Activated CD4-positive, alpha-beta T cell treated with anti-CD3 and anti-CD28 coated beads, Interleukin-2, amount 10 ng/mL, durations not matched to agents 24 days and 14 days (primary cell): ENCODE measurements at regions not wholly inside any gene's neighbourhood (a gene's known extent, or its start where the extent isn't known, plus 50 kb on each side); places are given as distances from the start of the nearest gene placed in this dataset.
"Not testable (repeated sequence)": the region's sequence is repeated elsewhere in the genome, so short reads cannot be mapped to it uniquely, and the experiment has no call there.

Experiments
- DNase-seq: peaks from one replicate; pipeline ENCODE4 v3.0.0; 2022
- H3K27ac Mint-ChIP-seq: one replicate; pipeline ENCODE4 v1.8.0; 2022; ENCODE audit warnings: mild to moderate bottlenecking, mixed read lengths
- H3K27me3 Mint-ChIP-seq: one replicate; pipeline ENCODE4 v1.8.0; 2022; ENCODE audit warnings: mixed read lengths
- H3K36me3 Mint-ChIP-seq: one replicate; pipeline ENCODE4 v1.8.0; 2022; ENCODE audit warnings: low read depth, mild to moderate bottlenecking, mixed read lengths
- H3K4me1 Mint-ChIP-seq: one replicate; pipeline ENCODE4 v1.8.0; 2021; ENCODE audit warnings: mixed read lengths
- H3K4me3 Mint-ChIP-seq: one replicate; pipeline ENCODE4 v1.8.0; 2022; ENCODE audit warnings: mild to moderate bottlenecking, moderate library complexity, mixed read lengths
- H3K9me3 Mint-ChIP-seq: one replicate; pipeline ENCODE4 v1.8.0; 2021; ENCODE audit warnings: mixed read lengths
- intact Hi-C: fragments of 100-400 bp; cut with micrococcal nuclease; formaldehyde crosslinking; loops from one replicate; pipeline ENCODE4 v1.15.1; 2023

DNA sequence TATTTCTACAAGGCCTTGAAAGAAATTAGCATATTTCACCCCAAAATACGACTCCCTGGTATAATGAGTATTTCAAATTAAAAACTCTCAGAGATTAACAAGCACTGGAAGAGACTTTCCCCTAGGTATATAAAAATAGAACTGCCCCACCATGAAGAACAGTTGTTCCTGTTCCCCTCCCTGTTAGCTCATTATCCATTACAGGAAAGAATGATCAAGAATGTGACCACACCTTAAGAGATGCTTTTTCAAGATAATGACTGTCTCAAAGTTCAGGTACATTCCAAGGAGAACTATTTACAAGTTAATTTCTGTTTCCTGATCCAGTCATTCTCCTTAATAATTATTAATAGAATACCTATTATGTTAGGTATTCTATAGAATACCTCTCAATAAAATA, 1220.6 kb upstream of the CDH2 start:
- Mint-ChIP-seq H3K4me1 (no peaks in the 10 kb centered on the region), H3K27ac (no peak overlapping the region), H3K36me3 (no peaks in the 10 kb centered on the region), H3K4me3 (no peak overlapping the region), H3K27me3 (no peaks in the 10 kb centered on the region), H3K9me3 (peaks cover 14% of the 10 kb centered on the region)
- no peak for DNase-seq
- intact Hi-C loops: no loop called here

DNA sequence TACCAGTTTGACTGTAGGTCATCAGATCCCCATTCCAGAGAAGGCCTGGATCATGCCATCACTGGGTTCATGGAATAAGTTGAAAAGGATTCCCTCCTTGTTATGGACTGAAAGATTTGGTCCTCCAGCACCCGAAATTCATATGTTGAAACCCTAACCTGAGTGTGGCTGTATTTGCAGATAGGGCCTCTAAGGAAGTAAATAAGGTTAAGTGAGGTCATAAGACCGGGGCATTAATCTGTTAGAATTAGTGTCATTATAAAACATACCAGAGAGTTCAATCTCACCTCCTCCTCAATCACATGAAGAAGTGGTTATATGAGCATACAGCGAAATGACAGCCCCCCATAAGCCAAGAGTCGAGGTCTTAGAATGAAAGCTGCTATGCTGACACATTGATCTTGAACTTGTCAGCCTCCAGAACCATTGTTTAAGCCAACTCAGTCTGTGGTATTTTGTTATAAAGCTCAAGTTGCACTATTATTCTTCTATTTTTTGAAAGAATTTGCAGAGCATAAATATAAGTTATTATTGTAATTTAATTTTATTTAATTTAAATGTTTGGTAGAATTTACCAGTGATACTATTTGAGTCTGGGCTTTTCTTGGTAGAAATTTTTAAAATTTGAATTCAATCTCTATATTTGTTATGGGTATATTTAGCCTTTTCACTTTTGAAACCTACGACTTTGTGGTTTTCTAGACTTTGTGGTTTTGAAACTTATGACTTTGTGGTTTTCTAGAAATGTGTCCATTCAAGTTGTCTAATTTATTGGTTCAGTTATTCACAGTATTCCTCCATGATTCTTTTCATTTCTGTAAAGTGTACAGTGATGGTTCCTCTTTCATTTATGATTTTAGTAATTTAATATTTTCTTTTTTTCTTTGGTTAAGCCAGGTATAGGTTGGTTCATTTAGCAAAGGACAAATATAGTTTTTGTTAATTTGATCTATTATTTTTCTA, 1206.7 kb upstream of the CDH2 start:
- no peak overlapping the region for H3K4me3 Mint-ChIP-seq
- H3K27ac Mint-ChIP-seq: no peak overlapping the region
- no peaks in the 10 kb centered on the region for H3K27me3 Mint-ChIP-seq
- DNase-seq: no peak
- H3K9me3 Mint-ChIP-seq: peaks cover 5% of the 10 kb centered on the region
- no peaks in the 10 kb centered on the region for H3K36me3 Mint-ChIP-seq
- intact Hi-C loops: no loop called here
- H3K4me1 Mint-ChIP-seq: no peaks in the 10 kb centered on the region

DNA sequence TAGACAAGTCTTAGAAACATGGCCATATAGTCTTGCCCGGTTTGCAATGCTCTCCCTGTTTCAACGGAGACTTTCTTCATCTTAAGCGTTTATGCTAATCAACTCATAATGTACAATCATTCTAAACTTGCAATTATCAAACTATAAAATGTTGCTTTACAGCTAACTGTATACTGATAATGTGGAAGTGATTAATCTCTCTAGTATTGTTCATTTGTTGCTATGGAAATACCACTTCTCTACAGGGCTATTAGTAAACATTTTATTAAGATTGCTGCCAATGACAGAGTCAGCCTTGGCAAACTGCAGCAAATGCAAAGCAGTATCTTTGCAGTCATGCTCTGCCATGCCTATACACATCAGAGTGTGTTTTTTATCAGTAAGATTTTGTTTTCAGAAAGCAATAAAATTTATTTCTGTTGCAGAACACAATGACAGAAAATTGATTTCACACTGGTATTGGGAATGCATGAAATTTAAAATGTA, 1201.8 kb upstream of the CDH2 start:
- Mint-ChIP-seq H3K9me3 (peaks cover 4% of the 10 kb centered on the region), H3K4me3 (no peak overlapping the region), H3K27ac (no peak overlapping the region), H3K27me3 (no peaks in the 10 kb centered on the region), H3K36me3 (no peaks in the 10 kb centered on the region), H3K4me1 (no peaks in the 10 kb centered on the region)
- no peak for DNase-seq
- intact Hi-C loops: no loop called here

DNA sequence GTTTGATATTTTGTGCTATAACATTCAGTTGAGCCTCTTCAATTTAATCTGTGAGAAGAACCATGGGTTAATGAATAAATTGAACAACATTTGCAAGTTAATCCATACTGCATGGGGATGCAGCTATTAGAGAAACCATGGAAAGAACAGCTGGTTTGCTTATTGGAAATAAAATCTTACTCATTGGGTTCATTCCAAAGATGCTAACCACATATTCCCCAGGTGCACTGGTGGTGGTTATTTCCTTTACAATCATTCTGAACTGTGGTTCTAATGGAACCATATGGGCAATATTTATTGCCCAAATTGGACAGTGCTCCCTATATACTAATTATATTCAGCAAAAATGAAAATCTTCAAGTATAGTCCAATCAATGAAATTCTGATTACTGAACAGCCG, 1200.4 kb upstream of the CDH2 start:
- intact Hi-C loops: no loop called here
- H3K4me3 Mint-ChIP-seq: no peak overlapping the region
- no peak overlapping the region for H3K27ac Mint-ChIP-seq
- H3K9me3 Mint-ChIP-seq: peaks cover 5% of the 10 kb centered on the region
- H3K36me3 Mint-ChIP-seq: no peaks in the 10 kb centered on the region
- H3K4me1 Mint-ChIP-seq: no peaks in the 10 kb centered on the region
- no peak for DNase-seq
- no peaks in the 10 kb centered on the region for H3K27me3 Mint-ChIP-seq

DNA sequence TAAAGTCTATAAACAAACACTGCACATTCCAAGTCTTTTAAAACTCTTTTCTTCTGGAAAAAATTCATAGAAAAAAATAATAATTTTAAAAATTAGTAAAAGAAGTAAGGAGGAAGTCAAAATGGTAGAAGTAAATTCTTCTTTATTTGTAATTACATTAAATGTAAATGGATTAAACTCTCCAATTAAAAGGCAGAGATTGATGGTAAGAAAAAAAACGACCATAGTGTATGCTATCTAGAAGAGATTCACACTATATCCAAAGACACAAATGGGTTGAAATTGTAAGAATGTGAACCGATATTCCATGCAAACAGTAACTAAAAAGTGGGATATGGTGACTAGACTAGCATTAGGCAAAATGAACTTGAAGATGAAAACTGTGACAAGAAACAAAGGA, 1196.1 kb upstream of the CDH2 start:
- Mint-ChIP-seq H3K27me3 (no peaks in the 10 kb centered on the region), H3K4me1 (no peaks in the 10 kb centered on the region), H3K4me3 (no peak overlapping the region), H3K27ac (no peak overlapping the region), H3K9me3 (peaks cover 5% of the 10 kb centered on the region), H3K36me3 (no peaks in the 10 kb centered on the region)
- no peak for DNase-seq
- intact Hi-C loops: no loop called here

DNA sequence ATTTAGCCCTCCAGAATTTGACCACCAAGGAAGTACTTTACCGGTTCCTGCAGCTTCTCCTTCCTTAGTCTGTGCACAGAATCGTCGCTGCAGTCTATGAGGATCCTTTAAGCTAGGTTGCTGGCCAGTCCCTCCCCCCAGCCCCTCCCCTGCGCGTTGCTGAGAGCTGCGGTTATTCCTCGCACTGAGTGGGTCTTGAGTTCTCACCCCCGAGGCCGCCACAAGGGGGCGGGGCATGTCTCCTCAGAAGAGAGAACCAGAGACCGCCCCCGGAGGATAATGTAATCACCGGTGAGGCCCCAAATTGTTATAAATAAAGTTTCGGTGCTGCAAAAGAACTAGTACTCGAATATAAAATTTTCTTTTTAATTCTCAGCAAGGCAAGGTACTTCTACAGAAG, 1184.9 kb upstream of the CDH2 start:
- Mint-ChIP-seq H3K4me1 (no peaks in the 10 kb centered on the region), H3K9me3 (peaks cover 3% of the 10 kb centered on the region), H3K4me3 (no peak overlapping the region), H3K27me3 (no peaks in the 10 kb centered on the region), H3K36me3 (no peaks in the 10 kb centered on the region), H3K27ac (no peak overlapping the region)
- intact Hi-C loops: no loop called here
- no peak for DNase-seq

DNA sequence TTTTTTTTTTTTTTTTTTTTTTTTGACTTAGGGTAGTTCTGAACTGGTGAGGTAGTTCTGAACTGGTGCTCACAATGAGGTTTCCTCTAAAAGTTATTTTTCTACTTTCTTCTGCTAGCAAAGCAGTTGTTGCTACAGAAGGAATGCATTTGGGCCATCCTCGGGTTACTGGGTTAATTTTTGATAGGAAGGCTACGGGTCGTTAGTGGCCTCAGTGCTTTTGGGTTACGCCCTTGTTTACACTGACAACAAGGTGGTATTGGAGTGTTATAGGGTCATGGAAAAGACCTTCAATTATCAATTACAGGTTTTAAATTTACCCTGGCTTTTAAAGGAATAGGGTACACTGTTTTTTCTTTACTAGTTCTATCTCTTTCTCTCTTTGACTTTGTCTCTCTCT, 1183.7 kb upstream of the CDH2 start:
- intact Hi-C loops: not testable (repeated sequence)

DNA sequence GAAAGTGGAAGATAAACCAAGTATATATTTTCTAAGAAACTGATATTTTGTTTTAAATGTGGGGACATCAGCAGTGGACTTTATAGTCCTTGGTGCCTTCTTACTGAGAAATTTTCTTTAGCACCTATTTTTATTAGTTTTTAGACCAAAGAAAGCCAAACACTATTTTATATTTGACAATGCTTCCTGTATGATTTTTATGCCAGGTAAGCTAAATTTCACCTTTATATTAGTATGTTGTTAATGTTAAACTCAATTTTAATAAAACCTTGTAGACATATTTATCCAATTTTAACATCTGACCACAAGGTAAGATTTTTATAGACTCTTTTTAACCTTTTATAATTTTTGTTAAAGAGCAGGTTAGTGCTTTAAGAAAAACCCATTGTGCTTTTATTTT, 1182.3 kb upstream of the CDH2 start:
- H3K27me3 Mint-ChIP-seq, DNase-seq, H3K27ac Mint-ChIP-seq, H3K4me3 Mint-ChIP-seq, H3K36me3 Mint-ChIP-seq, intact Hi-C loops, H3K9me3 Mint-ChIP-seq, H3K4me1 Mint-ChIP-seq: not testable (repeated sequence)

More for the DNA sequence above, 1183.7 kb upstream of the CDH2 start:
- not testable (repeated sequence) for H3K27me3 Mint-ChIP-seq, H3K9me3 Mint-ChIP-seq, H3K27ac Mint-ChIP-seq, H3K4me3 Mint-ChIP-seq, H3K36me3 Mint-ChIP-seq, H3K4me1 Mint-ChIP-seq, DNase-seq

DNA sequence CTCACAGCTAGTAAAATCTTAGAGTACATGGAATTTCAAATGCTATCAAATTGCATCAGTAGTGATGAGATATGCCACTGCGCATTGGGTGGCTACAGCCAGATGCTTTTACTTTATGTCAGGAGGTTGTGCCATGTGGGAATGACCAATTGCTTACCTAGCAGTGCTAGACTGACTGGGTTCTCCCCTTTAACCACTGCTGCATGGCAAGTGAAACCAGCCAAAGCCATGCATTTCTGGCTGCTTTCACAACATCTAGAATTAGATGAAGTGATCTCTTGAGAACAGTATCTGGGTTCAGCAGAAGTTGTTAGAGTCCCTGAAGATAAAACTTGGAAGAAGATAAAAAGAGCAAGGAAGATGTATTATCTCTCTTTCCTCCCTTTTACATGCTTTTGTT, 1174.2 kb upstream of the CDH2 start:
- intact Hi-C loops: no loop called here

DNA sequence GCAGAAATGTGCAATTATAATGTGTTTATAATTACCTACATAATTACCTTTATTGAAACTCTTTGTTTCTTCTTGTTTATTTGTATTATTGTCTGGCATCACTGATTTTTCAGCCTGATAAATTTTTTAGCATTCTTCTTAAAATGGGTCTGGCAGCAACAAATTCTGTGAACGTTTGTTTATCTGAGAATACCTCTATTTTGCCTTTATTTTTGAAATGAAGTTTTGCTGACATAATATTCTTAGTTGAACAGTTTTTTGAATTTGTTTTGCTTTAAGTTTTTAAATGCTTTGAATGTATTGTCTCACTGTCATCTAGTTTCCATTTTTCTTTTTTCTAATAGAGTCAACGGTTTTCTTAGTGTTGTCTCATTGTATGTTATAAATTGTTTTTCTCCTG, 1152.0 kb upstream of the CDH2 start:
- Mint-ChIP-seq H3K4me1 (no peaks in the 10 kb centered on the region), H3K9me3 (peaks cover 10% of the 10 kb centered on the region), H3K27ac (no peak overlapping the region), H3K36me3 (no peaks in the 10 kb centered on the region), H3K27me3 (no peaks in the 10 kb centered on the region), H3K4me3 (no peak overlapping the region)
- intact Hi-C loops: no loop called here
- no peak for DNase-seq

More for the DNA sequence above, 1174.2 kb upstream of the CDH2 start:
- no peaks in the 10 kb centered on the region for H3K36me3 Mint-ChIP-seq
- no peak overlapping the region for H3K4me3 Mint-ChIP-seq
- H3K9me3 Mint-ChIP-seq: peaks cover 6% of the 10 kb centered on the region
- DNase-seq: no peak
- H3K27ac Mint-ChIP-seq: no peak overlapping the region
- H3K27me3 Mint-ChIP-seq: no peaks in the 10 kb centered on the region
- no peaks in the 10 kb centered on the region for H3K4me1 Mint-ChIP-seq

DNA sequence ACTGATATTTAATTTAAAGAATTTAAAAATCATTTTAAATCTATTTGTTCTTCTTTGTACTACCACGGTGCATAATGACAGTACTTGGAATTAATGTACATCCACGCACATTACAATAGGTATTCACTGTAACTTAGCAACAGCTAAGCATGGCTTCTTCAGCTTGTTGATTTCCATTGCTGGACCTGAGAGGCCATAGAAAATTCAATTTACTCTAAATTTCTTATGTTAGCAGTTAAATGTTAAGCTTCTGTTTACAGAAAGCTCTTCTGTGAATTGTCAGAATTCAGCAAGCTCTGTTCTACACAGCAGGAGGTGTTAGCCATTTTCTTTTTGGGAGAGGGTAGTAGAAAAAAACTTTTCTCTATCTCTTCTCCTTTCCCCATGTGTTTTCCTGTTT, 1149.3 kb upstream of the CDH2 start:
- Mint-ChIP-seq H3K27ac (no peak overlapping the region), H3K9me3 (peaks cover 6% of the 10 kb centered on the region), H3K4me1 (no peaks in the 10 kb centered on the region), H3K36me3 (no peaks in the 10 kb centered on the region), H3K27me3 (no peaks in the 10 kb centered on the region), H3K4me3 (no peak overlapping the region)
- no peak for DNase-seq
- intact Hi-C loops: no loop called here

DNA sequence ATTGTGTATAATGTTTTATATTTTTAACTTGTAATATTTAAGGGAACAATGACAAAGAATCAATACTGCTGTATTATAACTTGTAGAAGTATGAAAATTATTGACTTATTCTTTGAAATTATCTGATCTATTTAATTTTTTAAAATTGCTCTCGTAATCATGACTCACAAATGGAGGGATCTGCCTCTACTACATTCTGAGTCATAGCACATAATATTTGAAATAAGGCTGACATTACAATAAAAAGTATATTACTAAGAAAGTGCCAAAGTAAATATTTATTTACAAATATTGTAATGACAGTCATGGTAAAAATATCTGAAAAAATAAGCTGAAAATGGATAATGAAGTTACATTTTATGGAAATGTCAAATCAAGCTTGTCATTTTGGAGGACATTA, 1144.6 kb upstream of the CDH2 start:
- Mint-ChIP-seq H3K27ac (no peak overlapping the region), H3K4me3 (no peak overlapping the region), H3K36me3 (no peaks in the 10 kb centered on the region), H3K4me1 (no peaks in the 10 kb centered on the region), H3K27me3 (no peaks in the 10 kb centered on the region), H3K9me3 (peaks cover 6% of the 10 kb centered on the region)
- DNase-seq: no peak
- intact Hi-C loops: no loop called here

DNA sequence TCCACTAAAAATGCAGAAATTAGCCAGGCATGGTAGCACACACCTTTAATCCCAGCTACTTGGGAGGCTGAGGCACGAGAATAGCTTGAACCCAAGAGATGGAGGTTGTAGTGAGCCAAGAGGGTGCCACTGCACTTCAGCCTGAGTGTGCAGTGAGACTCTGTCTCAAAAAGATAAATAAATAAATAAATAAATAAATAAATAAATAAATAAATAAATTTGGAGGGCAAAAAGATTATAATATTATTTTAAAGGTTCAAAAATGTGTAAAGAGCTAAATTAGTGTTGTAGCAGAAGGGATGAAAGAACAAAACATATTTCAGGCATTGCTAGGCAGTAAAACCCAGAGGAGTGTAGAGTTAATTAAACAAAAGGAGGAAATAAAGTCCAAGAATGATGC, 1136.4 kb upstream of the CDH2 start:
- intact Hi-C loops: no loop called here
- Mint-ChIP-seq H3K4me3 (no peak overlapping the region), H3K27ac (no peak overlapping the region), H3K4me1 (no peaks in the 10 kb centered on the region), H3K9me3 (peaks cover 7% of the 10 kb centered on the region), H3K27me3 (no peaks in the 10 kb centered on the region), H3K36me3 (no peaks in the 10 kb centered on the region)
- DNase-seq: no peak

DNA sequence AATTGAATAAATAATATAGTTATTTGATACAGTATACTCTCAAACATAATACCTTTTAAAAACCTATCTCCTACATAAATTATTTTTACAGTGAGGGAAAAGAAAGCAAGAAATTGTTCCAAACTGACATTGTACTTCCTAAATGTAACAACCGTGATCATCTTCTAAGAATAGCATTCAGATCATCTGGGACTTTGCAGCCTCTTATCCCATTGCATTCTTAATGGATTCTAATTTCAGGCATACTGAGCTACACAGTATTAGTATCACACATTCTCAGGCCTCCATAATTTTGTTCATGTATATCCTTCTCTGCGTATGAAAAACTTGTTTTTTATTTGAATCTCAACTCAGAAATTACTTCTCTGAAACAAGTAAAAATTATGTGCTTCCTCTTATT, 1134.7 kb upstream of the CDH2 start:
- peaks cover 7% of the 10 kb centered on the region for H3K9me3 Mint-ChIP-seq
- H3K27ac Mint-ChIP-seq: no peak overlapping the region
- no peaks in the 10 kb centered on the region for H3K4me1 Mint-ChIP-seq
- intact Hi-C loops: no loop called here
- no peaks in the 10 kb centered on the region for H3K36me3 Mint-ChIP-seq
- DNase-seq: no peak
- H3K4me3 Mint-ChIP-seq: no peak overlapping the region
- H3K27me3 Mint-ChIP-seq: no peaks in the 10 kb centered on the region

DNA sequence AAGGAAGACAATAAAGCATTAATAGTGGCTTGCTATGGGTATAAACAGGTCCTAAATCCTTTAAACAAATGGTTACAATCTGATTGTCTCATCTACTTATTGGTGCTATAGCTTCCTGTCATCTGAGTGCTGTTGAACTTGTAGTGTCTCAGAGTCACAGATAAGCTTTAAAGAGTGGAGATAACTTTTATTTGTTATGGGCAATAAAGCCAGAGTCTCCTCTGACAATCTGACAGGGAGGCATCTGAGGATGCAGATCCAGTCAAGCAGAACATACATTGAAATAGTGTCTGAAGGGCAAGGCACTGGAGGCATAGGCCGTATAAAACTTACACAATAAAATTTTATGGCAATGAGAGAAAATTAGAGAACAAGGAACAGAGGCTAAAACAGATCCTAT, 1132.4 kb upstream of the CDH2 start:
- Mint-ChIP-seq H3K9me3 (peaks cover 10% of the 10 kb centered on the region), H3K4me3 (no peak overlapping the region), H3K4me1 (no peaks in the 10 kb centered on the region), H3K27ac (no peak overlapping the region), H3K36me3 (no peaks in the 10 kb centered on the region), H3K27me3 (no peaks in the 10 kb centered on the region)
- intact Hi-C loops: no loop called here
- DNase-seq: no peak
